Neutrophil (primary cell): ENCODE measurements at regions not wholly inside any gene's neighbourhood (a gene's known extent, or its start where the extent isn't known, plus 50 kb on each side); places are given as distances from the start of the nearest gene placed in this dataset.

Experiments used
- H3K27ac ChIP-seq: fragments of 200-600 bp; sonication (generic); 2 replicates; pipeline ENCODE4 v1.5.1; 2016; ENCODE audit warnings: mild to moderate bottlenecking, moderate library complexity
- H3K27me3 ChIP-seq: fragments of 200-600 bp; sonication (generic); 2 replicates; pipeline ENCODE4 v1.6.0; 2016; ENCODE audit warnings: mild to moderate bottlenecking
- H3K36me3 ChIP-seq: fragments of 200-600 bp; sonication (generic); 2 replicates; pipeline ENCODE4 v1.5.1; 2017
- H3K4me1 ChIP-seq, 2 experiments: fragments of 200-600 bp in 1 of 2; sonication (generic) in 1 of 2; 1 replicate in 1 of 2; 2 replicates in 1 of 2; pipeline versions ENCODE4 v1.5.1 to v1.6.1; 2013 to 2016; ENCODE audit warnings: low read depth in 1 of 2, low read length in 1 of 2, mild to moderate bottlenecking in 1 of 2, moderate library complexity in 1 of 2; ENCODE audit not compliant: control insufficient read depth in 1 of 2, insufficient read depth in 1 of 2
- H3K4me3 ChIP-seq, 2 experiments: fragments of 200-600 bp in 1 of 2; sonication (generic) in 1 of 2; 1 replicate in 1 of 2; 2 replicates in 1 of 2; pipeline ENCODE4 v1.5.1; 2013 to 2016; ENCODE audit warnings: low read depth in 1 of 2, low read length in 1 of 2, mild to moderate bottlenecking in 1 of 2, moderate library complexity in 1 of 2
- H3K9me3 ChIP-seq: fragments of 200-600 bp; sonication (generic); 2 replicates; pipeline ENCODE4 v1.5.1; 2016
- TF ChIP-seq, protein P1 (sequence below): fragments of 200-600 bp; sonication (generic); IDR thresholded peaks from 2 replicates; pipeline ENCODE4 v1.5.1; 2016; ENCODE audit warnings: antibody characterized with exemption

DNA sequence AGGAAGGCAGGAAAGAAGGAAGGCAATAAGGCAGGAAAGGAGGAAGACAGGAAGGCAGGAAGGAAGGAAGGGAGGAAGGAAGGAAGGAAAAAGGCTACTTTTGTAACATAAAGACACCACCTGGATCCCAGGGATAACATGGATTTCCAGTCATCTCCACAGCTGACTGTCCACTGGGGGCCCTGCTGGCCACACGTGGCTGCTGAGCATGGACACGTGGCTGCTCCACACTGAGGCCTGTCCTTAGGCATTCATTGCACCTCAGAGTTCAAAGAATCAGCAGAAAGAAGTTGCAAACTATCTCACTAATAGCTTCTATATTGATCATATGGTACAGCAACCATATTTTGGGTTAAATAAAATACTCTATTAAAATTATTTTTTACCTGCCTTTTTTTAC lies 130.2 kb upstream of the SALL3 start:
- Histone ChIP-seq H3K27ac (no peak overlapping the region), H3K9me3 (peaks cover 5% of the 10 kb centered on the region), H3K36me3 (no peaks in the 10 kb centered on the region), H3K4me1 (no peaks in the 10 kb centered on the region), H3K27me3 (no peaks in the 10 kb centered on the region), H3K4me3 (no peak overlapping the region)
- TF ChIP-seq, protein P1, sequence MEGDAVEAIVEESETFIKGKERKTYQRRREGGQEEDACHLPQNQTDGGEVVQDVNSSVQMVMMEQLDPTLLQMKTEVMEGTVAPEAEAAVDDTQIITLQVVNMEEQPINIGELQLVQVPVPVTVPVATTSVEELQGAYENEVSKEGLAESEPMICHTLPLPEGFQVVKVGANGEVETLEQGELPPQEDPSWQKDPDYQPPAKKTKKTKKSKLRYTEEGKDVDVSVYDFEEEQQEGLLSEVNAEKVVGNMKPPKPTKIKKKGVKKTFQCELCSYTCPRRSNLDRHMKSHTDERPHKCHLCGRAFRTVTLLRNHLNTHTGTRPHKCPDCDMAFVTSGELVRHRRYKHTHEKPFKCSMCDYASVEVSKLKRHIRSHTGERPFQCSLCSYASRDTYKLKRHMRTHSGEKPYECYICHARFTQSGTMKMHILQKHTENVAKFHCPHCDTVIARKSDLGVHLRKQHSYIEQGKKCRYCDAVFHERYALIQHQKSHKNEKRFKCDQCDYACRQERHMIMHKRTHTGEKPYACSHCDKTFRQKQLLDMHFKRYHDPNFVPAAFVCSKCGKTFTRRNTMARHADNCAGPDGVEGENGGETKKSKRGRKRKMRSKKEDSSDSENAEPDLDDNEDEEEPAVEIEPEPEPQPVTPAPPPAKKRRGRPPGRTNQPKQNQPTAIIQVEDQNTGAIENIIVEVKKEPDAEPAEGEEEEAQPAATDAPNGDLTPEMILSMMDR, result no peak

DNA sequence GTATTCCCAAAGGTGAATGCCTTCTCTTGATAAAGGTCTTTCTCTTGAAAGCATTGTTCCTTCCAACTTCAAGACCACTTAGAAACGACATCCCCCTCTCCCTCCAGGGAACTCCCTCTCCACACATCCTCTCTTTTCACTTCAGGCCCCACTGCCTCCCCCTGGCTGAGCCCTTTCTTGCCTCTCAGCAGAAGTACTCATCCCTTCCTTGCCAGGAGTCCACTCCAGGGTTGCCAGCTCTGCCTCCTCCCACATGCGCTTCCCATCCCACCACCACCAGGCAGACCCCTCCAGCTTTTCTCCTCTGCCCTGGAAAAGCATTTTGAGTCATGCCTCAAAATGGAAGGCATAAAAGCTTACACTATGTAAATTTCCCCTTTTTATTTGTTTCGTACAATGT lies 126.3 kb upstream of the SALL3 start:
- TF ChIP-seq, protein P1, result no peak
- Histone ChIP-seq H3K36me3 (no peaks in the 10 kb centered on the region), H3K4me1 (no peaks in the 10 kb centered on the region), H3K4me3 (no peak overlapping the region), H3K27ac (no peak overlapping the region), H3K9me3 (peaks cover 5% of the 10 kb centered on the region), H3K27me3 (no peaks in the 10 kb centered on the region)

DNA sequence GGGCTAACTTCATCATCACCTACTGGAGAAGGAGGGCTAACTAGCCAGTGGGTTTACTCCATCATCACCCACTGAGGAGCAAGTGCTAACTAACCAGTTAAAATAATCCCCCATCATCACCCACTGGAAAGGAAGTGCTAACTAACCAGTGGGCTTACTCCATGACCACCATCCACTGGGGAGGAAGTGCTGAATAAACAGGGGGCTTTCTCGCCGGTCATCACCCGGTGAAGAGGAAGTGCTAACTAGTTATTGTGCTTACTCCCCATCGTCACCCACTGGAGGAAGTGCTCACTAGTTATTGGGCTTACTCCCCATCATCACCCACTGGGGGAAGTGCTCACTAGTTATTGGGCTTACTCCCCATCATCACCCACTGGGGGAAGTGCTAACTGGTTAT lies 124.4 kb upstream of the SALL3 start:
- no peaks in the 10 kb centered on the region for H3K27me3 ChIP-seq
- TF ChIP-seq, protein P1, result no peak
- H3K36me3 ChIP-seq, result no peaks in the 10 kb centered on the region
- no peak overlapping the region for H3K4me3 ChIP-seq
- peaks cover 5% of the 10 kb centered on the region for H3K9me3 ChIP-seq
- H3K27ac ChIP-seq, result no peak overlapping the region
- H3K4me1 ChIP-seq, result no peaks in the 10 kb centered on the region

DNA sequence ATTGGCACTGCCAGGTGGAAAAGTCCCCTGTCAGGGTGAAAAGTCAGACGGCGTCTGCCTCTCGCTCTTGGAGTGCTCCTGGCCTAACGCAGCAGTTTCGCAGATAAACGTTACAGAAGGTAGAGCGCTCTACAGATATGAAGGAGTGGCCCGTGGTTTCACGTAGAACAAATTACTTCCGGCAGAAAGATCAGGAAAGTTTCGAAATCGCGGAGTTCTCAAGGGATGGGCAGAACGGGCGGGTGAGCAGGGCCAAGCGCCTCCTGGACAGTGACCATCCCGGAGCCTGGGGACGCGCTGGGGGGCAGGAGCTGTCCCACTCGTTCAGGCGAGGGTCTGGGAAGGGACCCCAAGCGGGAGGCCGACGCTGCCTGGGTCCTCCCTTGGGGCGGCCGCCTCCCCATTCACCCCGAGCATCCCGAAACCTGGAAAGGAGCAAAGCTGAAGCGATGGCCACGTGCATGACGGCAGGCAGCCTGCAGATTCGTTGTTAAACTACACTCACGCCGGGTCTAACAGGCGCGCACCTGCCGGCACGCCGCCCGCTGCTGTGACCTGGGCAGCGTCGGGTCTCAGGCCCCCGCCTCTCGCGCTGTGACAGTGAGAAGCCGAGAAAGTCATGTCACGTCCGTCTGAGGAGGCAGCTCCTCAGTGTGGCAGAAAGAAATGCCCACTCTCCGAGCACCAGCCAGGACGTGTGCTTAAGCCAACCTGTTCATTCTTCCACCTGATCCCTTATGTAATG lies 122.9 kb upstream of the SALL3 start:
- Histone ChIP-seq H3K4me1 (no peaks in the 10 kb centered on the region), H3K4me3 (no peak overlapping the region), H3K27ac (no peak overlapping the region), H3K9me3 (no peaks in the 10 kb centered on the region), H3K27me3 (no peaks in the 10 kb centered on the region), H3K36me3 (no peaks in the 10 kb centered on the region)
- TF ChIP-seq, protein P1, result no peak

DNA sequence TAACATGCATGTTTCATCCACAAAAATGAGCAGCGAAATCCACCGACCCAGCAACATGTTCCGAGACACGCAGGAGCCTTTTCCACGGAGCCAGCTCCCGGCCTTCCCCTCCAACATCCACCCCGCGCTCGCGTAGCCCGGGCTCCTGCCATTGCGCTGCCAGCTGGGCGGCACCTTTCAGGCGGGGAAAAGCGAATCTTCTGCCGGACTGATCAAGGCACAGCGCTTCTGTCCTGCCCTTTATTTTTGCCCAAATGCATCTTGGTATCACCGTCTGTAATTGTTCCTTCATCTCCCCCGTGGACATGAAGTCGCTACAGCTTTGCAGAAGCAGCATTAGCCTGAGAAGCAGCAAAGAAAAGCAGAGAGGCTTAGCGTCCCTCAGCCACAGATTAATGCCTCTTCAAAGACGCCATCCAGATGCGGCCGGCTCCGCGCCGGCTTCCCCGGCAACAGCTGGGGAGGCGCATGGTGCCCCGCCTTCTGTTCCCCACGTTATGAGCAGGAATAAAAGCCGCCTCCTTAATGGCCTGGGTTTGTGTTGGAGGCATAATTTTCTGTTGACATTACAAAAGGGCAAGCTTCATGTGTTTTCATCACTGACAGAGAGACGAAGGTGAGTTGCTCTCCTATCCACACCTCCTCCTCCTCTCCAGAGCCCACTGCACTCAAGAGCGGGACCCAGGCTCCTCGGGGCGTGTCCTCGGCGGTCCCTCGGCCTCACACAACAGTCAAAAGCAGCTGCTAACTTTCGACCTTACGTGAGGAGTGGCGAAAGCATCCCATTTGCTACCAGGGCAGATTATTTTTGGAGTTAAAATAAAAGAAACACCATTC lies 122.1 kb upstream of the SALL3 start:
- TF ChIP-seq, protein P1, result no peak
- Histone ChIP-seq H3K27ac (no peak overlapping the region), H3K9me3 (no peaks in the 10 kb centered on the region), H3K27me3 (no peaks in the 10 kb centered on the region), H3K4me1 (no peaks in the 10 kb centered on the region), H3K36me3 (no peaks in the 10 kb centered on the region), H3K4me3 (no peak overlapping the region)
